ENCODE measurements at regions not wholly inside any gene's neighbourhood (a gene's known extent, or its start where the extent isn't known, plus 50 kb on each side); places are given as distances from the start of the nearest gene placed in this dataset.

GRCh38 chr1:34582356-34582755 is 172.5 kb upstream of the GJB5 start:
- TF ChIP-seq CTCF (IDR thresholded peaks at IDR 0.05; ENCODE audit: poor library complexity) (no peak), EZH2phosphoT487 (IDR thresholded peaks at IDR 0.05; ENCODE audit: low read depth, severe bottlenecking, unreplicated experiment) (no peak), EZH2 (IDR thresholded peaks at IDR 0.05; ENCODE audit: borderline replicate concordance) (no peak)

Measured in hepatocyte (in vitro differentiated cells).